ENCODE measurements at regions not wholly inside any gene's neighbourhood (a gene's known extent, or its start where the extent isn't known, plus 50 kb on each side); places are given as distances from the start of the nearest gene placed in this dataset.

DNA sequence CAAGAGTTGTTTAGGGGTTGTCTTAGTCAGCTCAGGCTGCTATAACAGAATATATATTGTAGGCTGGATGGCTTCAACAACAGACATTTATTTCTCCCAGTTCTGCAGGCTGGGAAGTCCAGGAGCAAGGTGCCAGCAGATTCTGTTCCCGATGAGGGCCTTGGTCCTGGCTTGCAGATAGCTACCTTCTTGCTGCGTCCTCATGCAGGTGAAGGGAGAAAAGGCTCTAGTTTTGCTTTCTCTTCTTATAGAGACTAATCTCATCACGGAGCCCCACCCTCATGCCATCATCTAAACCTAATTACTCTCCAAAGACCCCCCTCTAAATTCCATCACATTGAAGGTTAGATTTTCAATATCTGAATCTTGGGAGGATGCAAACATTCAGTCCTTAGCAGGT lies 246.0 kb upstream of the ANKRD55 start:
- no peak for DNase-seq

DNA sequence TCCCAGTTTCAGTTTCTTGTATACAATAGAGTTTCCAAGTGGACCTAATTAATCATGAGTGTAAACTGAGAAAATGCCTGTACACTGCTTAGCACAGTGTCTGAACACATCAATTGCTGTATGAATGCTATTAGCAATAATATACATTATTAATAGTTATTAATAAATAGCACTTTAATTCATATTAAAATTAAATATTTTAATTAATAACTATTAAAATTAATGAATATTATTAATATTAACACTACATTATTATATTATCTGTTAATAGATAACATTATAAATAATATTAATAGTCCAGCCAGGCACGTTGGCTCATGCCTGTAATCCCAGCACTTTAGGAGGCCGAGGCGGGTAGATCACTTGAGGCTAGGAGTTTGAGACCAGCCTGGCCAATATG lies 244.9 kb upstream of the ANKRD55 start:
- no peak for DNase-seq

DNA sequence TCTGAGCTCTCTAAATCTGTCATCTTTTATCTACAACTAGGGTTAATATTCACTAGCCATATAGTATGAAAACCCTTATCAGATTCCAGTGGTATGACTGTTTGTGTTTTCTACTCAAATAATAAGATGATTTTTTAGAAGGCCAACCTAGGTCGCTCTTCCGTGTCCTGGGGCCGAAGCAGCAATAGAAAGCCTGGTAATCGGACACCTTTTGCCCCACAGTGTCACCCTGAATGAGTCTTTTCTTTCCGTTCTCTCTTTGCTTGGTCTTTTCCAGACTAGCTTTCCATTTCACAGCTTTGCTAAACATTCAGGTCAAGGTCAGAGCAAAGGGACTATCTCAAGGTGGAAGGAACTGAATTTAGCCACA lies 243.3 kb upstream of the ANKRD55 start:
- no peak for DNase-seq

DNA sequence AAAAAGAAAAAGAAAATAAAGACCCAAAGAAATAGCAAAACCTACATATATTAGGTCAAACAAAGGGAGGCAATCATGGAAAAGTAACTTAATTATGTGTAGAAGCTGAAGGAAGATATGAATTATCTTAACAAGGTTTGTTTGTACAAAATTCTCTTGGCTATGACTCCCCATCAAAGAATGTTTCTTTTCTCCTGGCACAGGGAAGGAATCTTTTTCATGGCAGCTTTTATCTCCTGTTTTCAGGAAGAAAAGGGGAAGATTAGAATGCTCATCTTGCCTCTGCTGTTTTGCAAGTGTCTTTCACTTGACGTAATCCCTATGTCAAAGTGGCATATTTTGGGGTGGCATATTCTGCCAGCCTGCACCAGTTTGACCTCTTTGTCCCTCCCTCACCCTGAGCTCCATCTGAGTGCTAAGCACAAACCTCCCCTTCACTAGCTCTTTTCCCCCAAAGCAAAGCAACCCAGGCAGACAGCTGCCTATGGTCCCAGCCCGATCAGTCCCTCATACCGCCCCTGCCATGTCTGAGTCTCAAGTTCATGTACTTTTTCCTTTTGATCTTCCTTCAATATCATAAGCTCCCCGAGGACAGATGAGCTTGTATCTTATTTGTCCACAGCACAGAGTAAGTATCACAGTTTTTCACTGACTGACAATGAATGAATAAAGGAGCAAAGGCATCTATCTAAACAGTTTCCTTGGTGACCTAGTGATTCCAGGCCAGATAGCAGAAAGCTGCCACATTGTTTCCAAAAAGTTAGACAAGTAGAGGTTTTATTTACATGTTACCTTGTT lies 242.8 kb upstream of the ANKRD55 start:
- DNase-seq: no peak

DNA sequence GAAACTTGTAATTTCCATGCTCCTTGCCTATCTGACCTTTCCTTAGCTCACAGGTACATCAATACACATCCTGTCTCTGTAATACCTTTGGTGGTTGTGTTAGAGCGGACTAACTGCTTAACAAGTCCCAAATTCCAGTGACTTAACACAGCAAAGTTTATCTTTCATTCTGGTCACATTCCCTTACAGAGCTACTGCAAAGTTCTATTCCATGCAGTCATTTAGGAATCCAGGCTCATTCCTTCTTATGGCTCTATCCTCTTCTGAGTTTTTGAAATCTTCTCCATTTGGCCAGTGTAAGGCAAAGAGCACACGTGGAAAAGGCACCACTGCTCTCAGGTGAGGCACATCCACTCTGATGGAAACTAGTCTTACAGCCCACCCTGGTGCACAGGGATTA lies 238.6 kb upstream of the ANKRD55 start:
- no peak for DNase-seq

DNA sequence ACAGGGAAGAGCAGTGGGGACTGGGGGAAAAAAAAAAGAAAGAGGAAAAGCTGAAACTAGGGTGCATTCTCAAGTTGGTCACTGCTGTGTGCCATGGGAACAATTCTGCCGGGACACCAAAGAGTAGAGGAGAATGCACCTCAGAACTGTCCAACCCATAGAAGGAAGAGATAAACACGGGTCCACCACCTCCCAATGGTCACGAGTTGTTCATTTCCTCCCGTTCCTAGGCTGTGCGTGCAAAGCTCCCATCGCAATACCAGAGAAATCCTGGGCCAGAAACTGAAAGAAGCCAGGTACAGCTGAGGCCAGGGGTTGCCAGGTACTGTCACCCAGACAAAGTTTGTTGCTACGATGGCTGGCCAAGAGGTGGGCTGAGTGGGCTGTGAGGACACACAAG lies 236.9 kb upstream of the ANKRD55 start:
- no peak for DNase-seq

DNA sequence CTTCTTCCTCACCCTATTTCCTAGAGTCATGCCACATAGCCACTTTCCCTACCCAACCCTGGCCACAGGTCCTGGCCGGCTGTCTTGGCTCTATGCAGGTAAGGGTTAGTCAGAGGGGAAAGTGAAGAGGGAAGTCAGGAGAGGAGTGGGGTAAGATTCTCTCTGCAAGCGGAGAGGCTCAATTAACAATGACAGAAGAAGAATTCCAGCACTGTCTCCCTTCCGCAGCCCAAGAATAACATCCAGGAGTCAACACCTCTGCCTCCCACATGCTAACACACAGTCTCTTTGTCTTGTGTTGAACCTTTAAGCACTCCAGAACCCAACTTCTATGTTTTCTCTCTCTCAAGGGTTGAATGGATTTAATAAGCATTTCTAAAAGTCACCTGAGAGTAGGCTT lies 235.1 kb upstream of the ANKRD55 start:
- no peak for DNase-seq

DNA sequence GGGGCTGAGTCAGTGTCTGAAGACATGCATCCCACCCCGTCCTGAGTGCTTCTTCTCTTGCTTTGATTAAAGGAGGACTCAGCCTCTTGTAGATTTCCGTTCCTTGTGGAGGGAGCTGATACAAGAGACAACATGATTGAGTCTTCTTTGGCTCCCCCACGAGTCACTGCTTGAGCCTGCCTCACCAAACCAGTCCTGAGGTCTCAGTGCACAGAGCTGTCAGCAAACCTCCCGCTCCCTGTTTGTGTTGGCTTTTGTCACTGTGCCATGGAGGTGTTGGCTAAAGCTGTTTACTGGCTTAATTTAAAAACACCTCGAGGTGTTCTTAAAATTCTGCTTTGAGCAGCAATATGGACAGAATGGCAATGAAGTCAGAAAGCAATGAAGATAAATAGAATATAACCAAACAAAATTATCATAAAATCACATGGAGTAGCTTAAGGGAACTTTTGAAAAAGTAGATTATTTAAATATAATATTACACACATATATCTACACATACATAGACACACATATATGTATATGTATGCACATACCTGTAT lies 234.1 kb upstream of the ANKRD55 start:
- DNase-seq: no peak

DNA sequence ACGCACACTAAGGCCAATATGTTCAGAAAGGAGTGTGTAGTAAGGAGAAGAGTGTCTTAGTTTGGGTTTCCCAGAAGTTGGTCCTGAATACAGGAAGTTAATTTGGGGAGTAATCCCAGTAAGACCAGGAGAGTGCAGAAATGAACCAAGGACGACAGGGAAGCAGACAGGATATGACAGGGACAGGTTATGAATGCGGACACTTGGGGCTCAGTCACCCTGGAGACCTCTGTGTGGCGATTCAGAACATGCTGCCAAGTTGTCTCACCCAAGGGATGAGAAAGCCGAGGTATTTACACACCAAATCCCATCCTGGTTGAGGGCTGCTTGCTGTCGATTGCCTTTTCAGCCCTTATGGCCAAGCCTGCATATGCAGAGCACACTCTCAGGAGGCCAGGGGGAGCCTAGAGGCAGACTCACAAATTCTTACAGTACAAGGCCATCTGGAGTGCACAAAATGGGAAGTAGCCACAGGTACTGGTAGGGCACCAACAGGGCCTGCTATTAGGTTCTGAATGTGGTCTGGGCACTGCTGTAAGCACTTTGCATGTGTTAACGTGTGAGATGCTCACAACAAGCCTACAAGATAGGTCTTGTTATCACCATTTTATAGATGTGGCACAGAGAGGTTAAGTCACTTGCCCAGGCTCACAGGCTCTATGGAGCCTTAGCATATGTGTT lies 233.1 kb upstream of the ANKRD55 start:
- DNase-seq: no peak

DNA sequence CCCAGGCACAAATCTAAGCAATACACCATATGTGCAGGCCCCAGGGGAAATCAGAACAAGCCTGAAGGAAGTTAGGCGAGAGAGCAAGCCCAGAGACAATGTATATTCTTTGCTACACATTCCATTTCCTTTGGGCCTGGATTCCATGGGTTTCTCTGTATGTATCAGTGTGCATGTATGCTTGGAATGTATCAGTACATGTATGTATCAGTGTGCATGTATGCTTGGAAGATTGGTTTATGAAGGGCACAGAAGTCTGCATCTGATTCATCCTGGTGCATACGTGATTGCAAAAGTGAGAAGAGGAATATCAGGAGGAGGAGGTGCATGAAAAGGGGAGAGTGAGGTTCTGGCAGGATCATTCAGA lies 232.6 kb upstream of the ANKRD55 start:
- no peak for DNase-seq

DNA sequence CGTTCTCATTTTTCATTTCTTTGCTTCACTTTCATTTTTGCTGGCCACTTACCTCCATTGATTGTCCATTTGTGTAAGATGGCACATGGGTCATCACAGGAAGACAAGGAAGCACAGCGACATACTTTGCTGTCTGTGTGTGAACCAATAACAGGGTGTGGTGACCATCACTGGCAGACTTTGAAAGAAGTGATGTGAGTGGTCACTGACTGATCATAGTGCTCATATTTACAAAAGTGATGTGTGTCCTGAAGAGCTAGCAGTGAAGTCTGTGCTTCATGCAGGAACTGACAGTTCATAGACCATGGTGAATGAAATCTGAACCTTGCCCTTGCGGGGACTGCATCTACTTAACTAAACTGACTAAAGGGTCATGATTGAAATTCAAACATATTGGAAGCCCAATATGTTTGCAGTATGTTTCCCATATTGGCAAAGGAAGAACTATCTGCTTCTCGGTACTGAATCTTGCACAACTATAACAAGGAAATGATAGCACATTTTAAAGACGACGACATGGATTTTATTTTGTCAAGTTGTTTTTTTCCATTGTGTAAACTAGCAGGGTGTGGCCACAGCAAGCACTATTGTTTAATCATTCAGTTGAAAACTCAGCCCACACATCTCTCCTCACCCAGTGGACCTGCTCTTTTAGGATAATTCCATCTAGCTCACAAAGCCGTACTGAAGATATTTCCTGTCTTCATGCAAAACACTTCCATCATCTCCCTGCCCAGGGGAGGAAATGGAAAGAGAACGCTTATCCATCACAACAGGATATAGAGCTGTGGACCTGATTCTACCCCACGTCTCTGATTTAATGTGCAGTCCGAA lies 232.0 kb upstream of the ANKRD55 start:
- no peak for DNase-seq

DNA sequence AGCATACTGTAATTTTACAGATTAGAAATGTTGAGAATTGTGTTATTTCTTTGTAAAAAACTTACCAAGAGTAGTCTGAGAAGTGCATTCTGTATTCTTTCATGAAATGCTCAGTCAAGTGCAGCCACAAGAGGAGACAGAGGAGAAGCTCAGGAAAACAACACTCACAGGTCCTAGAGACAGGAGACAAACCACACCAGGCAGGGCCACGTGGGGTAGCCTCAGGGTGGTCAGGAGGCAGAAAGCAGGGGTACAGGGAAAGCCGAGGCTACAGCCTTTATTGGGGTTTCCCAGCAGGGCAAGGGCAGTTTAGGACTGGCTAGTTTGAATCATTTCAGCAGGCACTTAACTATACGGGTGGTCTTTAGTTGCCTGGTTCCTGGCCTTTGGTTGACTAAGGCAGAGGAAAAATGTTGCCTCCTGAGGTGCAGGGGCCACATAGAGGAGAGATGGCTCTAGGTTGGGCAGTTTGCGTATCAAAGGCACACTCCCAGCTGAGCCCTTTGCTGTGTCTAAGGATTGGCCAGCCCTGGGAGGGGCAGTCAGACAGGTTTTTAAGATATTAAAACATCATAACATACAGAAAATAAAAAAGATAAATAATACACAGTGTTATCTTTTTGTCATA lies 230.9 kb upstream of the ANKRD55 start:
- DNase-seq: no peak

DNA sequence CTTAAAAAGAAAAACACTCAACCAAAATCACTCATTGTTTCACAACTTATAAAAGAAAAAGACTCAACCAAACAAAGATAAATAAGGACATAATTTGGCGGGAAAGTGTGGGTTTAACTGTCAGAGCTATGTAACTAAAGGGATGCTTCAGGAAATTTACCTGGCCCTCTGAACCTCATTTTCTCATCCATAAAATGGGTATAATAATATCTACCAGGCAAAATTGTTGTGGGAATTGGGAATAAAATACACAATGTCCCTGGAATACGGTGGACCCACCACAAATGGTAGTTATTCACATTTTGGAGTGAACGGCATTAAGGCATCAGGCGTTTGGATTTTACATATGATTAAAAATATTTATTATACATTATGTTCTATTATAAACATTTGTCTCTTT lies 228.5 kb upstream of the ANKRD55 start:
- no peak for DNase-seq

DNA sequence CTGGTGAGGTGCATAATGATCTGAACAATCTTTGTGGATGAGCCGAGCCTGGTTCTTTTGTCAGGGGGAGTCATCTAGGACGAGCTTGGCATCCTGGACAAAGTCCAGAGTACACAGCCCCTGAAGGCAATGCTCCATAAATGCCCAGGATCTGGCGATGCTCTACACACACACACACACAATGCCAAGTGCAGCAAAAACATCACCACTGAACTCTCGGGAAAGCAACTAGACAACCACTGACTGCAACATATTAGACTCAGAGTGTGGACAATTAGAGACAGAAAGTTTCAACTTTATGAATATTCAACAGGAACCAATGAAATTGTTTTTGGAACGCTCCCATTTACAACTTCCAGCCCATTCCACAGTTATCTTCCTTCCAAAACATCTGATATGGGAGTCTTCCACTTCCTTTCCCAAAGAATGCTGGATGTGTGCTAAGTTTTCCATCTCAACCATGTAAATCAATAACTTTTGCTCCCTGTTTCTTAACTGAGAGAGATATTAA lies 227.6 kb upstream of the ANKRD55 start:
- no peak for DNase-seq

DNA sequence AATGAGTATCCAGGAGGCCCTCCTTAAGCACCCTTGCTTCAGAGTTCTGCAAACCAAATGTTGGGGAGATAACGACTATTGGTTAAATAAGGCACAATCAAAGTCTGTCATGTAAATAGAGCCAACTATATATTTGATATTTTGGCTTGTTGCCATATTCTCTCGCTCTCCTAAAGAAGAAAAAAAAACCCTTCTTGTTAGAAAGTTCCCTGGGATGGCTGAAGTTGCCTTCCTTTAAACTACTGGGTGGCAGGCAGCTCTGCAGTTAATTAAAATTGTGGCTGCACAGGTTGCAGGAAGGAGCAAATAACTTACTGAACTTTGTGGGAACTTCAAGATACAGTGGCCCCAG lies 227.0 kb upstream of the ANKRD55 start:
- DNase-seq: no peak

DNA sequence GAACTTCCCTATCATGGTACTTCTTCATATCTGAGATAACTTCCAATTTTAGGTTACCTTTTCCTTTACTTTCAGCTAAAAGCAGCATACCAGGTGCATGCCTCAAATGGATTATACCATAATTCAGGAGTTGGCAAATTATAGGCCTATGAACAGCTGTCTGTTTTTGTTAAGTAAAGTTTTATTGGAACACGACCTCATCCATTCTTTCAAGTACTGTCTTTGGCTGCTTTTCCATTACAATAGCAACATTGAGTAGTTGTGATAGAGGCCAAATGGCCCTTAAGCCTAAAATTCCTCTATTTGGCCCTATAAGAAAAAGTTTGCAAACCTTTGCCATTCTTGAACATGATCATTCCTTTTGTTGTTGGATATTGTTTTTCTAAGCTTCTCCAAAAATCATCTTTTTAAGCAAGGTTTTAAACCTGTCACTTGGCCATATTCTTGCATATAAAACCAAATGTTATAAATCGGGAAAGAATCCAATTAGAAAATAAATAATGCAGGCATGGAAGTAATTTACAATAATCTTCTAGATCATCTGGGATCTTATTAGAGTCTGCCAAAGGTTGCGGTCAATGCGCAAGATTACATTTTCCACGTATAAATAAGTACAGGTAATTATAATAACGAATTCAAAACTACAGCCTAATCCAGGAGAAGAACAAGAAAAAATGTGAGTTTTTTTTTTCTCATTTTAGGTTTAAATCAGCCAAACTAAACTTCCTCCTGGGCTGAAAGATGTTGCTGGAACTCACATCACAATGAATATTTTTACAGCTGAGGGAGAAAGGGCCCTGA lies 226.5 kb upstream of the ANKRD55 start:
- no peak for DNase-seq

DNA sequence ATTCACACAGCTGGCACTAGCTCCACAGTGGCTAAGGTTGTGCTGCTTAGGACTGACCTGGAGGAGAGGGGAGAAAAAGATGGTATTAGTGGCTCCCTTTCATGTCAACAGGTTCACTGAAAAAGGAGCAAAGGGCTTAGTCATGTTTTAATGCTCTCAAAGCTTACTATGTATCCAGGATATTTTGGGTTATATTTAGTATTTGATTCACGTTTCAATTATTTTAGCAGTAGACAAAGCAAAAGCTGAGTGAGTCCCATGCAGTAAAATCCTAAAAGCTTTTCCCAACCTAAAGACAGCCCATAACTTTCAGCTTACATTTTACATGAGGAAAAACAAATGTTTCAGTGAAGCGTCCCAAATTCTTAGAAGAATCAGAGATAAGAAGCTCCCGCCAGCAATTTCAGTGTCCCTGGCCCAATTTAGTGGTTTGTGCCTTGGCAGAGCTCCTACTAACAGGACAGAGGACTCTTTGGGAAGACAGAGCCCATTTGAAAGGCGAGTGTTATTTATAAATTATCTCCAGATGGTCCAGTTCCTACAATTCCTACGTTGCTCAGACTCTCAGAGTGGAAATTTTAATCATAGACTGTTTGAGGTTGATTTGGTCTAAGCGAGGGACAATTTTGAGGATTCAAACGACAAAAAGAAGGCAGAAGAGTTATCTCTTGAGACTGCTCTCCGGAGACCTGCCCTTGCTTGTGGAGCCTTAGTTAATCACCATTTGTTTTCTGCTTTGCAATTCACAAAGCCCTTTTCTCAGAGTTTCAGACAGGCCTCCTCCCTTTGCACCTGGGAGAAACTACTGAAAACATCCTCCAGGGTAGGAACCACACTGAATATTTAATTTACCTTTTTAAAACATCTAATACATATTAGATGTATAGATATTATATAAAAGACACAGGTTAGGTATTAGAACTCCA lies 225.0 kb upstream of the ANKRD55 start:
- no peak for DNase-seq

DNA sequence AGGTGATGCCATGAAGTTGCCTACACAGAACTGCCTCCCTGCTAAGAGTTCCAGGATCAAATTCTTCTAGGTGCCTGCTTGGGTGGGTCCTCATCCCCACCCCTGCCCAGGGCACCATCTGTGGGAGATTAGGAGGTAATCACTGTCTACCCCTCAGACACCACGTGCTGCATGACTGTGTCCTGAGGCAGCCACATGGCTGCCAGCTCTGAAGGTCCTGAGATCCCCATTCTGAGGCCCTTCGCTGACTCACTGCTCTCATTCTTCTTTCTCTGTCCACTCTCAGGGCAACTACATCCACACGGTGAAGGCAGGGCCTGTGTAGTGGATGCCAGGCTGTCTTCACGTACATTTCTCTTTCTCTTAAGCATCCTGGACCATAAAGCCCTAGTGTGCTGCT lies 222.9 kb upstream of the ANKRD55 start:
- DNase-seq: no peak

DNA sequence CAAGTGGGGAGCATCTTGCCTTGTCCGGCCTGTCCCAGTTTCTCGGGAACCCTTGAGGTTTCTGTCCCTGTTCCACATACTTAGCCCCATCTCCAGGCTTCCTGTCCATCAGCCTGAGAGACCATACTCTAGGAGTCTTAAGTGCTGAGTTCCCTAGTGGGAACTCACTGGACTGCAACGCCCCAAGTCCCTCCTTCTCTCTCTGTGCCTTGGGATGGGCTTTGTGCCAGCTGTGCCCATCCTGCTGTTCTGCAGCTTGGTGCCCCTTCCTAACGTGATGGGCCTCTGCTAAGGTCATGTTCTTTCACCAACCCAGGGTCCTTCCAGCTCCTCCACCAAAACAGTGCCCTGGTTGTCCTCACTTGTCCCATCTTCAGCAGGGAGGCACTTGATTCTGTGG lies 222.3 kb upstream of the ANKRD55 start:
- no peak for DNase-seq

DNA sequence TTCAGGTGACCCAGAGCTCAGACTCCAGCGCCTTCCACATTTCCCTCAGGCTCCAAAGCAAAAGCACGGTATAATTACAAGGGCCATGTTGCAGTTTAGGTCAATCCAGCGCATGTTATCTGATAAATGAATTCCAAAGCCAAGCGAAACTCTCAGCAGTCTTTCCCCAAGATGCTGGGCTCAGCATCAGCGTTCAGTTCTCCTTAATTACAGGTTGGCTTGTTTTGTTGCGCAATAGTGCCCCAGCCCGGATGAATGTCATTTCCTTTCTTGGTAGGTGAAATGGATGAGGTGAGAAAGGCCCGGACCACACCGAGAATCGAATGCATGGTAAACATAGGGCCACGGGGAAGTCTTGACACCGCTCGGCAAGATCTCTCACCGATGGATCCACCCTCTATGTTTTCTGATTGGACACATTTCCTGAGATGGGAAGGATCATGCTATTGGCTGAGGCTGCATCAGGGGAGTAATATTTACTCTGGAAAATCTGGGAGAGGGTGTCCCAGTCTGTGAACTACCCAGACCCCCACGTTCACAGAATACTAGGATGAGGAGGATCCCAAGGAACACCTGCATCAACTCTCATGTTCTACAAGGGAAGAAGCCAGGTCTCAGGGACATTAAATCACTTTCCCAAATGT lies 221.2 kb upstream of the ANKRD55 start:
- no peak for DNase-seq

DNA sequence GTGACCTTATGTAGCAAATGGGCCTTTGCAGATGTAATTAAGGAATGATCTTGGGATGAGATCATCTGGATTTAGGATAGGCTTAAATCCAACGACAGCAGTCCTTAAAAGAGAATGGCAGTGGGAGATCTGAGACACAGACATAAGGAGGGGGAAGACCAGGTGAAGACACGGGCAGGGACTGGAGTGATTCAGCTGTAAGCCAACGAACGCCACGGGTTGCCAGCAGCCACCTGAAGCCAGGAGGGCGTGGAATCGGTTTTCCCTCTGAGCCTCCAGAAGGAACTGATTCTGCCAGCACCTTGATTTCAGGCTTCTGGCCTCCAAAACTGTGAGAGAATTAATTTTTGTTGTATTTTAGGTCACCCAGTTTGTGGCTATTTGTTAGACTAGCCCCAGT lies 218.6 kb upstream of the ANKRD55 start:
- no peak for DNase-seq

Data from NCI-H1105 treated with DMSO at 0.1 percent for 48 hours (cell line).